Heart left ventricle (tissue), 16 donors: ENCODE measurements at regions not wholly inside any gene's neighbourhood (a gene's known extent, or its start where the extent isn't known, plus 50 kb on each side); places are given as distances from the start of the nearest gene placed in this dataset.
"Not testable (repeated sequence)": the region's sequence is repeated elsewhere in the genome, so short reads cannot be mapped to it uniquely, and the experiment has no call there.

Source experiments
- ATAC-seq, 4 donors: fragments of 200-7000 bp; cut with Tn5 transposase; one replicate each; pipeline ENCODE4 v1.9.1; 2020 to 2022; ENCODE audit warnings: moderate library complexity in 4 of 4, mild to moderate bottlenecking in 3 of 4, moderate number of reproducible peaks in 1 of 4
- DNase-seq, 5 donors: peaks; one replicate each; pipeline ENCODE4 v3.0.0-alpha.2; 2020
- H3K27ac ChIP-seq, 12 donors: fragments of 200-600 bp; sonication (generic) in 4 of 12; one replicate each; pipeline versions ENCODE4 v1.5.0 to v1.8.0; 2016 to 2022; ENCODE audit warnings: mild to moderate bottlenecking in 2 of 12
- H3K27me3 ChIP-seq, 9 donors: fragments of 200-600 bp; sonication (generic) in 2 of 9; one replicate each; pipeline versions ENCODE4 v1.5.1 to v1.8.0; 2016 to 2022; ENCODE audit warnings: mild to moderate bottlenecking in 3 of 9
- H3K36me3 ChIP-seq, 9 donors: fragments of 200-600 bp; sonication (generic) in 2 of 9; one replicate each; pipeline versions ENCODE4 v1.5.0 to v1.8.0; 2018 to 2022; ENCODE audit warnings: mild to moderate bottlenecking in 2 of 9
- H3K4me1 ChIP-seq, 12 donors: fragments of 200-600 bp; sonication (generic) in 4 of 12; one replicate each; pipeline versions ENCODE4 v1.5.0 to v1.8.0; 2016 to 2022; ENCODE audit warnings: mild to moderate bottlenecking in 3 of 12
- H3K4me3 ChIP-seq, 12 donors: fragments of 200-600 bp; sonication (generic) in 4 of 12; one replicate each; pipeline versions ENCODE4 v1.5.0 to v1.8.0; 2017 to 2022; ENCODE audit warnings: mild to moderate bottlenecking in 9 of 12, moderate library complexity in 4 of 12
- H3K9me3 ChIP-seq, 12 donors: fragments of 200-600 bp; sonication (generic) in 4 of 12; one replicate each; pipeline versions ENCODE4 v1.5.0 to v1.8.0; 2016 to 2022; ENCODE audit warnings: mild to moderate bottlenecking in 1 of 12
- POLR2A ChIP-seq, 2 donors: fragments of 450-650 bp; IDR thresholded peaks; one replicate each; pipeline ENCODE4 v1.6.1; 2017; ENCODE audit warnings: antibody characterized with exemption in 2 of 2, mild to moderate bottlenecking in 2 of 2, moderate library complexity in 2 of 2
- WGBS, 4 donors: extraction: QIAGEN DNeasy Blood & Tissue Kit in 2 of 4; methylation state at CpG; one replicate each; pipeline versions ENCODE4 v1.1.5 to v1.1.7; 2013 to 2018; 5-methylcytosine and 5-hydroxymethylcytosine counted together
- intact Hi-C, 10 donors: fragments of 100-400 bp; cut with DNase I; formaldehyde crosslinking; loops; one replicate each; pipeline versions ENCODE4 v1.11.1 to v1.14.2; 2022
- TF ChIP-seq, protein P1 (sequence below), 12 donors: fragments of 200-600 bp; sonication (generic) in 4 of 12; IDR thresholded peaks; one replicate each; pipeline versions ENCODE4 v1.5.0 to v1.8.0; 2018 to 2022; ENCODE audit warnings: antibody characterized with exemption in 12 of 12, mild to moderate bottlenecking in 5 of 12
- donor health status: ischemic (EF 13 %, LVEDD 7.1; RV severe dilation, severe dysfunction).
- donor health status: healthy with polysubstance abuse.
- donor health status: DM: no; HTN: yes; CAD: no.
- donor health status: DM: no; HTN: no; CAD: no.
- donor health status: ischemic (EF 25% LVEDD 6.9; RV normal size, moderate dysfunction).
- donor health status: ischemic (EF 25% LVEDD 5.7; RV mildly dilated, moderate dysfunction).
- donor health status: healthy.
- donor health status: DM: yes; HTN: yes; CAD: no.
- donor health status: ischemic (EF 35%, LVEDD 5.7; RV mildly dilated, moderate dysfunction).
- donor health status: nonischemic (EF 11% LVEDD 7.7; RV severe dilation, severe dysfunction).
- donor health status: DM: yes; HTN: yes; CAD: no.
- donor health status: PGD.
- donor health status: ischemic (EF 29% LVEDD 5.4; RV normal size, mild dysfunction).
- donor health status: nonischemic (EF 23%, LVEDD 6.1; RV moderate dilation, normal function).

DNA sequence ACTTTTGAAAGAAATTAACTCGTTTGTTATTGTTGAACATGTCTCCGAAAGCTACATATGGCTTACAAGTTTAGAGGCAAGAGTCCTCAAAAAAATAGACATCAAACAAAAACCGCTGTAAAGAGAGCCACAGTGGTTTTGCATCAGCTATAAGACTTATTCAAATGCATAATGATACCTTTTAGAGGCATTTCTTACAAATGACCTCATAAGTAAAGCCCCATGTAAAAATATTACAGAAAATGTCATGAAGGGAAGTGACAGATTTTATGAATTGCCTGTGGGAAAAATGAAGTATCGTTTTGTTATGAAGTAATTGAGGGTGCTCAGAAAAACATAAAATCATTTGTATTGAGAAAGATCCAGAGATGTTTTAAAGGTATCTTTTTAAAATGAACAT, 598.0 kb downstream of the NXPH1 start:
- no peaks in the 10 kb centered on the region for H3K36me3 ChIP-seq
- no peaks in the 10 kb centered on the region for H3K4me1 ChIP-seq
- no peaks in the 10 kb centered on the region for H3K27me3 ChIP-seq
- DNase-seq (no peak), ATAC-seq (no peak)
- TF ChIP-seq POLR2A (IDR thresholded peaks at IDR 0.05), result no peak
- TF ChIP-seq, protein P1, sequence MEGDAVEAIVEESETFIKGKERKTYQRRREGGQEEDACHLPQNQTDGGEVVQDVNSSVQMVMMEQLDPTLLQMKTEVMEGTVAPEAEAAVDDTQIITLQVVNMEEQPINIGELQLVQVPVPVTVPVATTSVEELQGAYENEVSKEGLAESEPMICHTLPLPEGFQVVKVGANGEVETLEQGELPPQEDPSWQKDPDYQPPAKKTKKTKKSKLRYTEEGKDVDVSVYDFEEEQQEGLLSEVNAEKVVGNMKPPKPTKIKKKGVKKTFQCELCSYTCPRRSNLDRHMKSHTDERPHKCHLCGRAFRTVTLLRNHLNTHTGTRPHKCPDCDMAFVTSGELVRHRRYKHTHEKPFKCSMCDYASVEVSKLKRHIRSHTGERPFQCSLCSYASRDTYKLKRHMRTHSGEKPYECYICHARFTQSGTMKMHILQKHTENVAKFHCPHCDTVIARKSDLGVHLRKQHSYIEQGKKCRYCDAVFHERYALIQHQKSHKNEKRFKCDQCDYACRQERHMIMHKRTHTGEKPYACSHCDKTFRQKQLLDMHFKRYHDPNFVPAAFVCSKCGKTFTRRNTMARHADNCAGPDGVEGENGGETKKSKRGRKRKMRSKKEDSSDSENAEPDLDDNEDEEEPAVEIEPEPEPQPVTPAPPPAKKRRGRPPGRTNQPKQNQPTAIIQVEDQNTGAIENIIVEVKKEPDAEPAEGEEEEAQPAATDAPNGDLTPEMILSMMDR (IDR thresholded peaks at IDR 0.05), result no peak
- H3K27ac ChIP-seq, result no peak overlapping the region
- 68 to 83% (median 79%) methylated on average over 4 of the region's 4 CpGs for WGBS, 4 donors
- no peak overlapping the region for H3K4me3 ChIP-seq
- H3K9me3 ChIP-seq, result no peaks in the 10 kb centered on the region
- intact Hi-C loops, result no loop called here

DNA sequence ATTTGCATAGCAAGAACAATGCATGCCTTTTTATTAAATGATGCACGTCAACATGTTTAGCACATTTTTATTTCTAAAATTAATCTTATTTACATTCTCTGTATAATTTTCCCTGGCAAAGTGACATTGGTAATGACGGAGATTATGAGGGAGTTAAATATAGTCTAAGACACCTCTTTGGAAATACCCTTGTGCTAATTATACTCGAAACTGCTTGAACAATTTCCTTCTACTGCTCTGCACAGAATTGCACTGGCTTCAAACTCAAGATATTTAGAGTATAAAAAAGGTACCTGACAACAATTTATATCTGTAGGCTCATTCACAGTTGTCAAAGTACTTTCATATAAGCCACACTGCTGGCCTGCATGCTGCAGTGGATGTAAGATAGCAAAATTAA, 602.7 kb downstream of the NXPH1 start:
- Histone ChIP-seq H3K27me3 (no peaks in the 10 kb centered on the region), H3K4me3 (no peak overlapping the region), H3K27ac (no peak overlapping the region), H3K36me3 (no peaks in the 10 kb centered on the region), H3K4me1 (no peaks in the 10 kb centered on the region), H3K9me3 (peaks cover 0 to 5% (median 0%) of the 10 kb centered on the region in 12 donors)
- 42 to 55% (median 51%) methylated on average over 3 of the region's 3 CpGs for WGBS, 4 donors
- TF ChIP-seq, protein P1 (IDR thresholded peaks at IDR 0.05), result no peak
- TF ChIP-seq POLR2A (IDR thresholded peaks at IDR 0.05), result no peak
- ATAC-seq, result no peak
- DNase-seq, result no peak
- intact Hi-C loops, result no loop called here

DNA sequence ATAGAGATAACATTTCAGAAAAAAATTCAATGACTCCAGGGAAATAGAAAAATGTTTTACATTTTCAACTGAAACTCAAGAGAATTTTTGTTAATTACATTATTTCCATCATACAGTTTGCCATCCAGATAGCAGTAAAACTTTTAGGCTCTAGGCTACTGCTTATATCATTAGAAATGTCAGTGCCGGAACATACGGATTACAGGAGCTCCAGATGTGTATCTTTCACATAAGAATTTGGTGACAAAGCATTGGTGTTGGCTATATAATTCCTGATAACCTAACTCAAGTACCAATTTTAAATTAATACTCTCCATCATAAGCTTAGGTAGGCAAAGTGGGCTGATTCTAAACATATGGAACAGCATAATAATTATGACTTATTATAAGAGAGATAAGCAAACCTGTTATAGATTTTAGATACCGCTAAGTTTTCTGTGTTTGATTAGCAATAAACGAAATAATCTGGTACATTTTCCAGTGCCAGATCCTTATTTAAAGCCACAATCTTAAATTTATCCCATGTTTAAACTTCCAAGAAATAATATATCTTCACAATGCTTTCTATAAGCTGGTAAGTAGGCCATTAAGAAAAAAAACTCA, 637.9 kb downstream of the NXPH1 start:
- ATAC-seq (no peak), DNase-seq (no peak)
- Histone ChIP-seq H3K4me3 (no peak overlapping the region), H3K36me3 (no peaks in the 10 kb centered on the region), H3K27me3 (no peaks in the 10 kb centered on the region), H3K27ac (no peak overlapping the region), H3K4me1 (no peaks in the 10 kb centered on the region), H3K9me3 (peaks cover 0 to 15% (median 0%) of the 10 kb centered on the region in 12 donors)
- TF ChIP-seq, protein P1 (IDR thresholded peaks at IDR 0.05), result no peak
- TF ChIP-seq POLR2A (IDR thresholded peaks at IDR 0.05), result no peak
- WGBS, 4 donors, result 66 to 82% (median 72%) methylated on average over 4 of the region's 4 CpGs
- intact Hi-C loops, result no loop called here

DNA sequence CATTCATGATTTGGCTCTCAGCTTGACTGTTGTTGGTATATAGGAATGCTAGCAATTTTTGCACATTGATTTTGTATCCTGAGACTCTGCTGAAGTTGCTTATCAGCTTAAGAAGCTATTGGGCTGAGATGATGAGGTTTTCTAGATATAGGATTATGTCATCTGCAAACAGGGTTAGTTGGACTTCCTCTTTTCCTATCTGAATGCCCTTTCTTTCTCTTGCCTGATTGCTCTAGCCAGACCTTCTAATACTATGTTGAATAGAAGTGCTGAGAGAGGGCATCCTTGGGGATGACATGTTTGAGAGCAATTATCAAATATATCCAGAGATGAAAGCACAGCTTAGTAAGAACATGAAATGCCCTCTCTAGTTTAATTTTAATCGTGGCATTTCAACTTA, 642.4 kb downstream of the NXPH1 start:
- intact Hi-C loops, H3K4me3 ChIP-seq, H3K27ac ChIP-seq, H3K4me1 ChIP-seq, ATAC-seq, DNase-seq, H3K36me3 ChIP-seq, H3K27me3 ChIP-seq, H3K9me3 ChIP-seq: not testable (repeated sequence)
- 27 to 32% (median 29%) methylated on average over 1 of the region's 1 CpG for WGBS, 4 donors

DNA sequence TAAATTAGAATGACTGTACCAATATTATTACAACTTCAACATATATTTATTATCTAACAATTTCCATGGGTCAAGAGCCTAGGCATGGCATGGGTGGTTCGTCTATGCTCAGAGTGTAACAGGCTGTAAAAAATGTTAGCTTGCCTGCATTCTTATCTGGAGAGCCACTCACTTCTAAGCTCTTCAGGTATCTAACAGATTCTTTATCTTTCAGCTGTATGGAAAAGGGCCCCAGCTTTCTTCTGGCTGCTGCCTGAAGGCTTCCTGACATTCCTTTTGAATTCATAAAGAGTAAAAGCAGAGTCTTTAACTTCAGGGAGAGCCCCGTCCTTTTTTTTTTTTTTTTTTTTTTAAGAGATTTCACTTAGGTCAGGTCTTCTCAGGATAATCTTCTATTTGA, 648.8 kb downstream of the NXPH1 start:
- TF ChIP-seq, protein P1 (IDR thresholded peaks at IDR 0.05), result no peak
- no peak for TF ChIP-seq POLR2A (IDR thresholded peaks at IDR 0.05)
- H3K4me3 ChIP-seq, result no peak overlapping the region
- 6 to 24% (median 18%) methylated on average over 2 of the region's 2 CpGs for WGBS, 4 donors
- H3K27me3 ChIP-seq, result no peaks in the 10 kb centered on the region
- peaks cover 0 to 18% (median 0%) of the 10 kb centered on the region in 12 donors for H3K9me3 ChIP-seq
- intact Hi-C loops, result no loop called here
- H3K36me3 ChIP-seq, result no peaks in the 10 kb centered on the region
- no peak for ATAC-seq
- no peak overlapping the region for H3K27ac ChIP-seq
- no peaks in the 10 kb centered on the region for H3K4me1 ChIP-seq
- DNase-seq, result no peak
